Nephron (organoid): ENCODE measurements at regions not wholly inside any gene's neighbourhood (a gene's known extent, or its start where the extent isn't known, plus 50 kb on each side); places are given as distances from the start of the nearest gene placed in this dataset.

Experiments
- H3K27ac Mint-ChIP-seq, 3 experiments: 2 replicates each; pipeline ENCODE4 v1.8.0; 2020; ENCODE audit warnings: mixed read lengths in 3 of 3, mild to moderate bottlenecking in 2 of 3, moderate library complexity in 1 of 3
- H3K27me3 Mint-ChIP-seq: 2 replicates; pipeline ENCODE4 v1.8.0; 2021; ENCODE audit warnings: low read depth, mild to moderate bottlenecking, moderate library complexity, mixed read lengths
- H3K36me3 Mint-ChIP-seq: 2 replicates; pipeline ENCODE4 v1.8.0; 2020; ENCODE audit warnings: low read depth, mixed read lengths
- H3K4me1 Mint-ChIP-seq: 2 replicates; pipeline ENCODE4 v1.8.0; 2020; ENCODE audit warnings: mixed read lengths
- H3K4me3 Mint-ChIP-seq, 3 experiments: 2 replicates each; pipeline ENCODE4 v1.8.0; 2020; ENCODE audit warnings: mild to moderate bottlenecking in 3 of 3, mixed read lengths in 3 of 3, moderate library complexity in 2 of 3
- H3K9me3 Mint-ChIP-seq: 2 replicates; pipeline ENCODE4 v1.8.0; 2020; ENCODE audit warnings: mixed read lengths
- CTCF ChIP-seq, 3 experiments: fragments of 200-600 bp; sonication (generic); IDR thresholded peaks; one replicate each; pipeline ENCODE4 v1.5.0; 2021; ENCODE audit warnings: antibody characterized with exemption in 3 of 3; ENCODE audit not compliant: unreplicated experiment in 3 of 3

- Mint-ChIP-seq H3K27ac (no peak overlapping the region), H3K27me3 (peaks cover 38% of the 10 kb centered on the region), H3K36me3 (no peaks in the 10 kb centered on the region), H3K4me1 (no peaks in the 10 kb centered on the region), H3K4me3 (no peak overlapping the region), H3K9me3 (no peaks in the 10 kb centered on the region)
- TF ChIP-seq CTCF (IDR thresholded peaks at IDR 0.05; ENCODE audit: unreplicated experiment in 3 of 3) = no peak
Measured at GRCh38 chr14:104318558-104319490, 180.4 kb downstream of the KIF26A start.

DNA sequence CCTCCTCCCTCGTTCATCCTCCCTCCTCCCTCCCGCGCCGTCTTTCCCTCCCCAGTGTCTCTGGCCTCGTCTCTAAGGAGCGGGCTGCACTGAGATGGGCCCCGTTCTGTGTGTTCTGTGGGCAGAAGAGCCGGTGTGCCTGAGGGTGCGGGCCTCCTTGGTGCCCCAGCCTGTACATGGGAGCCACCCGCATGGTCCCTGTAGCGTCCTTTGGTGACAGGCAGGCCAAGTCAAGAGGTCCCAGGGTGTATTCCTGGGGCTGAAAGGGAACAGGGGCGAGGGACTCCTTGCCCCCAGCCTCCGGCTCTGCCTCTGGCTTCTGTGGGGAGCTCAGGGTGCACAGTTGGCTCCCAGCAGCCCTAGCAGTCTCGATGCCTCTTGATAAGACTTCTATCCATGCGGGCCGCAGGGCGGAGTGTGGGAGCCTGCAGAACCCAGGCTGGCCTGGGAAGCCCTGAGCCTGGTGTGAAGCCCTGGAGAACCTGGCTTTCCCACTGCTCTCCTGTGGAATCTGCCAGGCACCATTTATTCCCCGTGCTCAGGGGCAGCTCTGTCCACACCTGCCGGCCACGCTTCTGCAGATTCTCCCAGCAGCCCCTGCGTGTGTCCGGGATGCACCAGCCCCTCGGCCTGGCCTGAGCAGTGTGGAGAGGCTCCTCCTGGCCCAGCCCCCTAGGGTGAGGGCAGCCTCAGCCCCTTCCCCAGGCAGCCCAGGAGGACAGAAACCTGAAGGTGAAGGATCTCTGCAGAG is 181.3 kb downstream of the KIF26A start:
- no peaks in the 10 kb centered on the region for H3K36me3 Mint-ChIP-seq
- no peak for TF ChIP-seq CTCF (IDR thresholded peaks at IDR 0.05; ENCODE audit: unreplicated experiment in 3 of 3)
- H3K4me1 Mint-ChIP-seq = no peaks in the 10 kb centered on the region
- no peak overlapping the region for H3K27ac Mint-ChIP-seq
- H3K4me3 Mint-ChIP-seq = no peak overlapping the region
- no peaks in the 10 kb centered on the region for H3K9me3 Mint-ChIP-seq
- H3K27me3 Mint-ChIP-seq = peaks cover 35% of the 10 kb centered on the region

DNA sequence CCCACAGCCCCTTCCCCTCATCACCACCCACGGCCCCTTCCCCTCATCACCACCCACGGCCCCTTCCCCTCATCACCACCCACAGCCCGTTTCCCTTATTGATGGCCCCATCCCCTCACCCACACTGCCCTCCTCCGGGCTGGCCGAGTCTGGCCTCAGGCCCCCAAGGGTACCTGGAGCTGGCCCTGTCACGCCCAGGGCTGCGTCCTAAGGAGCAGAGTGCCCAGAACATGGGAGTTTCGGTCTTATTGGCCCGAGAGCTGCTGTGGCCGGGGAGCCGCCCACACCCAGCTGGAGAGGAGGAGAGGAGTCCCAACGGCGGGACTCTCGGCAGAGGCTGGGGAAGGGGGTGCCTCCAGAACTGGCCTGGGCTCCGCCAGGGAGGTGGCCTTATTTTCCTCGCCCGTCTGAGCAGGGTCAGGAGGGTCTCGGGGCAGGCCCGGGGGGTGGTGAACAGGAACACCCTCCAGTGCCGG is 182.3 kb downstream of the KIF26A start:
- Mint-ChIP-seq H3K9me3 (no peaks in the 10 kb centered on the region), H3K27me3 (peaks cover 35% of the 10 kb centered on the region), H3K4me3 (no peak overlapping the region), H3K36me3 (no peaks in the 10 kb centered on the region), H3K27ac (no peak overlapping the region), H3K4me1 (no peaks in the 10 kb centered on the region)
- TF ChIP-seq CTCF (IDR thresholded peaks at IDR 0.05; ENCODE audit: unreplicated experiment in 3 of 3) = no peak

DNA sequence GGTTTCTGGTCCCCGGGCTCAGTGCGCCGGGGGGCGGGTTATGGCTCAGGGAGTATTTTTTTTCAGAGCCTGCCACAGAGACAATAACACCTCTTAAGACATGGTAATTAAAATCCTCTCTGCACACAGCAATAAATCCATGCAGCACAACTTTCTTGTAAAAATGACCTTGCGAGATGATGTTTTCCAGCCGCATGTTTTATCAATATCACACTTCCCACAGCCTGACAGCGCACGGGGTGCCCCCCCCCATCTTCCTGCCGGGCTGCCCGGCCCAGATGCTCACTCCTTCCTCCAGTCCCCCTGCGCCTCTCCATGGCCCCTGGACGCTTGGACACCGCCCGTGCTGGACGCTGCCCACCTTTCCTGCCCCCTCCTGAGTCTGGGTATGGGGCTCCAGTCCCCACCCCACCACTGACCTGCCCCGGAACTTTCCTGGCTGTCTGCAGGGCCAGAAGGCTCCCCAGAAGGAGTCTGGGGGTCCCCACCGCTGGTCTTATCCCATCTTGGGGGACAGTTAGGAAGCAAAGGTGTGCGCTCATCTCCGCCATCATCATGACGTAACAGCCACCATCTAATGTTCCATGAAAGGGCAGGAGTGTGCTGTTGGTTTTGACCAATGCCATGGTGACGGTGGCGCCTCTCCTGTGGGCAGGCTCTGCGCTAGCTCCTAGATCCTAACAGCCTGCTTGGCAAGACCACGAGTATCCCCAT is 182.9 kb downstream of the KIF26A start:
- H3K4me3 Mint-ChIP-seq = no peak overlapping the region
- TF ChIP-seq CTCF (IDR thresholded peaks at IDR 0.05; ENCODE audit: unreplicated experiment in 3 of 3) = no peak
- H3K27me3 Mint-ChIP-seq = peaks cover 35% of the 10 kb centered on the region
- no peak overlapping the region for H3K27ac Mint-ChIP-seq
- no peaks in the 10 kb centered on the region for H3K9me3 Mint-ChIP-seq
- no peaks in the 10 kb centered on the region for H3K36me3 Mint-ChIP-seq
- H3K4me1 Mint-ChIP-seq = no peaks in the 10 kb centered on the region

DNA sequence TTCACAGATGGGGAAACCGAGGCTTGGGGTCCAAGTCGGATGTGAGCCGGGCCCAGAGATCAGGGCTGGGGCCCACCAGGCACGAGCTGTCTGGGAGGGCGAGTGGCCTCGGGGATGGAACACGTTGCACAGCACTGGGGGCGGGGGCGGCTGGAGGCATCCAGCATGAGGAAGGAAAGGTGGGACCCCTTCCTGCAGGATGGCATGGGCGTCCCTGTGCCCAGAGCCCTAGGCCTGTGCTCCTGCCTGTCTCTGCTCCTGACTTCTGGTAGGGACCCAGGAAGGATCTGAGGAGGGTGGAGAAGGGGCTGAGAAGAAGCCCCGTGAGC is 183.4 kb downstream of the KIF26A start:
- H3K27ac Mint-ChIP-seq = no peak overlapping the region
- no peaks in the 10 kb centered on the region for H3K36me3 Mint-ChIP-seq
- TF ChIP-seq CTCF (IDR thresholded peaks at IDR 0.05; ENCODE audit: unreplicated experiment in 3 of 3) = no peak
- H3K9me3 Mint-ChIP-seq = no peaks in the 10 kb centered on the region
- no peaks in the 10 kb centered on the region for H3K4me1 Mint-ChIP-seq
- peaks cover 35% of the 10 kb centered on the region for H3K27me3 Mint-ChIP-seq
- no peak overlapping the region for H3K4me3 Mint-ChIP-seq
